ENCODE measurements at regions not wholly inside any gene's neighbourhood (a gene's known extent, or its start where the extent isn't known, plus 50 kb on each side); places are given as distances from the start of the nearest gene placed in this dataset.

DNA sequence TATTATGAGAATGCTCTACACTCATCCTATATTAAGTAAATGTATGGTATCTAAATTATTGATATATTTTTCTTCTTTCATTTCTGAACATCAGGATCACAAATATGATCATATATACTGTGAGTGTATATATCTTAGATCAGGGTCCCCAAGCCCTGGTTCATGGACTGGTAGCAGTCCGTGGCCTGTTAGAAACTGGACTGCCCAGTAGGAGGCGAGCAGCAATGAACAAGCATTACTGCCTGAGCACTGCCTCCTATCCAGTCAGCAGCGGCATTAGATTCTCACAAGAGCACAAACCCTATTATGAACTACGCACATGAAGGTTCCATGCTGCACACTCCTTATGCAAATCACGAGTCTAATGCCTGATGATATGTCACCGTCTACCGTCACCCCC is 1247.1 kb upstream of the NXPH2 start:
- Histone ChIP-seq H3K36me3 (no peaks in the 10 kb centered on the region), H3K27ac (no peak overlapping the region), H3K4me3 (no peak overlapping the region), H3K9me3 (no peaks in the 10 kb centered on the region), H3K4me1 (no peaks in the 10 kb centered on the region), H3K27me3 (no peaks in the 10 kb centered on the region)
- TF ChIP-seq, protein P1, sequence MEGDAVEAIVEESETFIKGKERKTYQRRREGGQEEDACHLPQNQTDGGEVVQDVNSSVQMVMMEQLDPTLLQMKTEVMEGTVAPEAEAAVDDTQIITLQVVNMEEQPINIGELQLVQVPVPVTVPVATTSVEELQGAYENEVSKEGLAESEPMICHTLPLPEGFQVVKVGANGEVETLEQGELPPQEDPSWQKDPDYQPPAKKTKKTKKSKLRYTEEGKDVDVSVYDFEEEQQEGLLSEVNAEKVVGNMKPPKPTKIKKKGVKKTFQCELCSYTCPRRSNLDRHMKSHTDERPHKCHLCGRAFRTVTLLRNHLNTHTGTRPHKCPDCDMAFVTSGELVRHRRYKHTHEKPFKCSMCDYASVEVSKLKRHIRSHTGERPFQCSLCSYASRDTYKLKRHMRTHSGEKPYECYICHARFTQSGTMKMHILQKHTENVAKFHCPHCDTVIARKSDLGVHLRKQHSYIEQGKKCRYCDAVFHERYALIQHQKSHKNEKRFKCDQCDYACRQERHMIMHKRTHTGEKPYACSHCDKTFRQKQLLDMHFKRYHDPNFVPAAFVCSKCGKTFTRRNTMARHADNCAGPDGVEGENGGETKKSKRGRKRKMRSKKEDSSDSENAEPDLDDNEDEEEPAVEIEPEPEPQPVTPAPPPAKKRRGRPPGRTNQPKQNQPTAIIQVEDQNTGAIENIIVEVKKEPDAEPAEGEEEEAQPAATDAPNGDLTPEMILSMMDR (IDR thresholded peaks at IDR 0.05) = no peak
- ATAC-seq = no peak
- intact Hi-C loops (cut with DNase I) = no loop called here
- no peak for DNase-seq

DNA sequence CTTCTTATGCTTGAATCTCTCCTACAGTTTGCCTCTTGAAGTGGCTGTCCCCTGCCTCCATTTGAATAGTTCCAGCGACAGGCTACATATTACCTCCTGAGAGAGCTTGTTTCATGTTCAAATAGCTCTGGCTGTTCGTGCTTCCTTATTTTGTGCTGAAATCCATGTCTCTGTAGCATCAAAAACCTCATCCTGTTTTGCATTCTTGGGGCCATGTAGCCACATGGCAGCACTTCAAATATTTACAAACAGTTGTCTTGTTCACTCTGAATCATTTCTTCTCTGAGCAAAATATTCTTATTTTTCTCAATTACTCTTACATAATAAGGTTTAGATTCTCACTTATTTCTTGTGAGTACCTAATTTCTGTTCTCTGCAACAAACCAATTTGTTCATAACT is 1243.1 kb upstream of the NXPH2 start:
- Histone ChIP-seq H3K4me3 (no peak overlapping the region), H3K27me3 (no peaks in the 10 kb centered on the region), H3K27ac (no peak overlapping the region), H3K36me3 (no peaks in the 10 kb centered on the region), H3K9me3 (no peaks in the 10 kb centered on the region), H3K4me1 (no peaks in the 10 kb centered on the region)
- intact Hi-C loops (cut with DNase I) = no loop called here
- TF ChIP-seq, protein P1 (IDR thresholded peaks at IDR 0.05) = no peak
- ATAC-seq = no peak
- DNase-seq = no peak

DNA sequence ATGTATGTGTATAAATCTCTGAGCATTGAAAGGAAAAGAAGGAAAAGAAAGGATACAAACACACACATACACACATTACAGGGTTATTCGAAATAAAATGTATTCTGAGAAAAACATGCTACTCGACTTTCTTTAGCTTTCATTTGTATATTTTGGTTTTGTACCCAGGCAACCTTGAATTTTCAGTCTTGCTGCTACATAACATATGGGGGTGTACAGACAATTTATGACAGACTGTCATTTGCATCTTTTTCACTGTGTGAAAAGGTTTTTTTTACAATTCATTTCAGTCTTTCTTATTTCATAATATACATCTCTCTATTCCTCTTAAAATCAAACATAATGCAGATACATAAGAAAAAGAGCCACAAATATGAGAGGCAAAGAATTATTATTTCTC is 1238.4 kb upstream of the NXPH2 start:
- TF ChIP-seq, protein P1 (IDR thresholded peaks at IDR 0.05) = no peak
- DNase-seq (no peak), ATAC-seq (no peak)
- Histone ChIP-seq H3K4me3 (no peak overlapping the region), H3K9me3 (no peaks in the 10 kb centered on the region), H3K27ac (no peak overlapping the region), H3K4me1 (no peaks in the 10 kb centered on the region), H3K36me3 (no peaks in the 10 kb centered on the region), H3K27me3 (no peaks in the 10 kb centered on the region)
- intact Hi-C loops (cut with DNase I) = no loop called here

DNA sequence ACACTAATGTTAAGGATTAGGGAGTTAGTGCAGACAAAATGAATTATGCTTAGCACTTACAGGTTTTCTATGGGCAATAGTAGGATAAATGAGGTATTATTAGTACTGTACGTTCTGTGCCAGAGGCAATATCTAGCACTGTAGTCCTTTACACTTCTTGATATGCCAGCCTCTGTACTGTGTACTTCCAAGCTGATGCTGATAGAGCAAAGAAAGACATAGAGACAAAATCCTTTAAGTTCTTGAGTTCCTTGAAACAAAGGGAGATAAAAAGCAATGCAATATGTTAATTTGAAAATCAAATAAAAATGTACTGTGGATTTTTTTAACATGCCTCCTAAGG is 1234.0 kb upstream of the NXPH2 start:
- Histone ChIP-seq H3K4me3 (no peak overlapping the region), H3K9me3 (peaks cover 0 to 7% of the 10 kb centered on the region in 2 donors), H3K27ac (no peak overlapping the region), H3K4me1 (no peaks in the 10 kb centered on the region), H3K36me3 (no peaks in the 10 kb centered on the region), H3K27me3 (no peaks in the 10 kb centered on the region)
- TF ChIP-seq, protein P1 (IDR thresholded peaks at IDR 0.05) = no peak
- DNase-seq (no peak), ATAC-seq (no peak)
- intact Hi-C loops (cut with DNase I) = no loop called here

DNA sequence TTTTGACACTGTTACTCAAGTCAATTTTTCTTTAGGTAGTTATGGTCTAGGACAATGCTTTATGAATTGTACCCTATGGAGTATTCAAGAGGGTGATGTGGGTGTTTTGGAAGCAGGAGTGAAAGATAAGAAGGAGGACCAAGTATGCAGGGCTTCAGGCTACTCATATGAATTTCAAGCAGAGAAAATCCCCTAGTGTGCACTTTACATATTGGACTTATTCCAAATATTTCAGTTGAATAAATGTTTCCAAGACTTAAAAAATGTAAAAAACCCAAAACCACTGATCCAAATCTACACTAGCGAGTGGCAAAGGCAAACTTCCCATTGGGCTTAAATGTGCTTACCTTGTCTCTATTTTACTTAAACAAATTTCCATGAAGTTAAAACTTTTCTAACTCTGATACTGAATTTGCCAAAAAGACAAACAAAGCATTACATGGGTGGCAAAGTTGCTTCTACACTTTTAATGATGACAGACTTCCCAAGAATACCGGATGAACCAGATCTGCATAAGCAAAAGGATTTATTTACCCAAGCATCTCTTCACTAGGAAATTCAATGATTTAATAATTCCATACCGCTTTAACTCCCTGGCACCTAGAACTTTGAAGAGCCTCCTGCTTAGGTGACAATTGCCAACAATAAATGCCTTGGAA is 1233.5 kb upstream of the NXPH2 start:
- intact Hi-C loops (cut with DNase I) = no loop called here
- Histone ChIP-seq H3K27ac (no peak overlapping the region), H3K36me3 (no peaks in the 10 kb centered on the region), H3K9me3 (peaks cover 0 to 7% of the 10 kb centered on the region in 2 donors), H3K4me1 (no peaks in the 10 kb centered on the region), H3K4me3 (no peak overlapping the region), H3K27me3 (no peaks in the 10 kb centered on the region)
- TF ChIP-seq, protein P1 (IDR thresholded peaks at IDR 0.05) = no peak
- no peak for ATAC-seq
- DNase-seq = no peak
